Astrocyte (in vitro differentiated cells and primary cell): ENCODE measurements at regions not wholly inside any gene's neighbourhood (a gene's known extent, or its start where the extent isn't known, plus 50 kb on each side); places are given as distances from the start of the nearest gene placed in this dataset.

Experiments used
- DNase-seq: peaks from one replicate; pipeline ENCODE4 v3.0.0-alpha.2; 2010; ENCODE audit warnings: low read depth
- FAIRE-seq: peaks from 2 replicates; lab custom pipeline; 2011; peaks lifted over from hg19 to GRCh38; lab: Jason Lieb, UNC
- H2AFZ ChIP-seq: 2 replicates; pipeline ENCODE4 v1.6.0; 2012; ENCODE audit warnings: low read depth, low read length, inconsistent platforms
- H3K27ac ChIP-seq: 2 replicates; pipeline ENCODE4 v1.5.1; 2011; ENCODE audit warnings: low read depth, low read length, inconsistent platforms
- H3K27me3 ChIP-seq: 2 replicates; pipeline ENCODE4 v1.6.0; 2011; ENCODE audit warnings: low read length, inconsistent platforms; ENCODE audit not compliant: insufficient read depth
- H3K36me3 ChIP-seq: 2 replicates; pipeline ENCODE4 v1.5.1; 2011; ENCODE audit warnings: low read length, inconsistent platforms; ENCODE audit not compliant: insufficient read depth
- H3K4me1 ChIP-seq: 2 replicates; pipeline ENCODE4 v1.5.1; 2011; ENCODE audit warnings: low read length, inconsistent platforms; ENCODE audit not compliant: insufficient read depth
- H3K4me2 ChIP-seq: 2 replicates; pipeline ENCODE4 v1.6.0; 2012; ENCODE audit warnings: low read length, inconsistent platforms
- H3K4me3 ChIP-seq: 2 replicates; pipeline ENCODE4 v1.5.1; 2011; ENCODE audit warnings: low read depth, mild to moderate bottlenecking, low read length, inconsistent platforms; ENCODE audit not compliant: insufficient read depth
- H3K79me2 ChIP-seq: 2 replicates; pipeline ENCODE4 v1.6.0; 2012; ENCODE audit warnings: mild to moderate bottlenecking, low read length, inconsistent platforms; ENCODE audit not compliant: insufficient read depth
- H3K9ac ChIP-seq: 2 replicates; pipeline ENCODE4 v1.6.0; 2012; ENCODE audit warnings: mild to moderate bottlenecking, low read length, inconsistent platforms
- H3K9me3 ChIP-seq: 2 replicates; pipeline ENCODE4 v1.5.1; 2012; ENCODE audit warnings: low read depth, mild to moderate bottlenecking, low read length, inconsistent platforms; ENCODE audit not compliant: insufficient read depth
- H4K20me1 ChIP-seq: 2 replicates; pipeline ENCODE4 v1.6.0; 2012; ENCODE audit warnings: low read length, inconsistent platforms; ENCODE audit not compliant: insufficient read depth
- H3K27ac Mint-ChIP-seq: one replicate; pipeline ENCODE4 v1.8.0; 2021; ENCODE audit warnings: mild to moderate bottlenecking, mixed read lengths; ENCODE audit not compliant: unreplicated experiment
- H3K27me3 Mint-ChIP-seq: one replicate; pipeline ENCODE4 v1.8.0; 2021; ENCODE audit warnings: low read depth, mixed read lengths; ENCODE audit not compliant: unreplicated experiment
- H3K36me3 Mint-ChIP-seq: one replicate; pipeline ENCODE4 v1.8.0; 2021; ENCODE audit warnings: low read depth, mixed read lengths; ENCODE audit not compliant: unreplicated experiment
- H3K4me1 Mint-ChIP-seq: one replicate; pipeline ENCODE4 v1.8.0; 2021; ENCODE audit warnings: low read depth, mixed read lengths; ENCODE audit not compliant: unreplicated experiment
- H3K4me3 Mint-ChIP-seq: one replicate; pipeline ENCODE4 v1.8.0; 2021; ENCODE audit warnings: mild to moderate bottlenecking, moderate library complexity, mixed read lengths; ENCODE audit not compliant: unreplicated experiment
- H3K9me3 Mint-ChIP-seq: one replicate; pipeline ENCODE4 v1.8.0; 2021; ENCODE audit warnings: mild to moderate bottlenecking, mixed read lengths; ENCODE audit not compliant: unreplicated experiment
- EZH2 ChIP-seq: IDR thresholded peaks from 2 replicates; pipeline ENCODE4 v1.6.1; 2012; ENCODE audit warnings: mild to moderate bottlenecking, low read length, inconsistent platforms; ENCODE audit not compliant: insufficient read depth
- TF ChIP-seq, protein P1 (sequence below): IDR thresholded peaks from 2 replicates; pipeline ENCODE4 v1.5.1; 2011; ENCODE audit warnings: low read depth, mild to moderate bottlenecking, inconsistent platforms, low read length, moderate library complexity; ENCODE audit not compliant: insufficient read depth

DNA sequence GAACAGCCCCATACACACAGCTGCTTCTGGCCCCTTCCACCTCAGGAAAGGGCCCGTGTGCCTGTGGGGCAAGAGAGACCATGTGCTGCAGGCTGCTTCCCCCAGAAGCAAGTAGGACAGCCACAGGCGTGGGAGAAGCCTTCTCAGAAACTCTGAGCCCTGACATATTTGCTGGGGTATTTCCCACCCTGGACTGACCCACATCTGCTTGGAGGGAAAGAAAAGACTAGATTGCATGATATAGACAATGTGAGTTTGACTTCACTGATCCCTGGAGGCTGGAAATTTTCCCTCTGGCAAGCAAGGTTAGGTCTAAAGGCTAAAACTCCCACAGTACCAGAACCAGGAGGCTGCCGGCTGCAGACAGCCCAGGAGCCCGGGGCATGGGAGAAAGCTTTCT, 213.3 kb upstream of the SSTR4 start:
- H3K4me1 Mint-ChIP-seq, result no peaks in the 10 kb centered on the region
- H3K27ac ChIP-seq, result no peak overlapping the region
- no peak overlapping the region for H3K27ac Mint-ChIP-seq
- H2AFZ ChIP-seq, result no peak overlapping the region
- no peaks in the 10 kb centered on the region for H3K9me3 ChIP-seq
- H3K27me3 Mint-ChIP-seq, result peaks cover 10% of the 10 kb centered on the region
- H3K9me3 Mint-ChIP-seq, result no peaks in the 10 kb centered on the region
- no peaks in the 10 kb centered on the region for H3K27me3 ChIP-seq
- no peak for DNase-seq
- H3K79me2 ChIP-seq, result no peaks in the 10 kb centered on the region
- no peaks in the 10 kb centered on the region for H3K36me3 Mint-ChIP-seq
- TF ChIP-seq, protein P1, sequence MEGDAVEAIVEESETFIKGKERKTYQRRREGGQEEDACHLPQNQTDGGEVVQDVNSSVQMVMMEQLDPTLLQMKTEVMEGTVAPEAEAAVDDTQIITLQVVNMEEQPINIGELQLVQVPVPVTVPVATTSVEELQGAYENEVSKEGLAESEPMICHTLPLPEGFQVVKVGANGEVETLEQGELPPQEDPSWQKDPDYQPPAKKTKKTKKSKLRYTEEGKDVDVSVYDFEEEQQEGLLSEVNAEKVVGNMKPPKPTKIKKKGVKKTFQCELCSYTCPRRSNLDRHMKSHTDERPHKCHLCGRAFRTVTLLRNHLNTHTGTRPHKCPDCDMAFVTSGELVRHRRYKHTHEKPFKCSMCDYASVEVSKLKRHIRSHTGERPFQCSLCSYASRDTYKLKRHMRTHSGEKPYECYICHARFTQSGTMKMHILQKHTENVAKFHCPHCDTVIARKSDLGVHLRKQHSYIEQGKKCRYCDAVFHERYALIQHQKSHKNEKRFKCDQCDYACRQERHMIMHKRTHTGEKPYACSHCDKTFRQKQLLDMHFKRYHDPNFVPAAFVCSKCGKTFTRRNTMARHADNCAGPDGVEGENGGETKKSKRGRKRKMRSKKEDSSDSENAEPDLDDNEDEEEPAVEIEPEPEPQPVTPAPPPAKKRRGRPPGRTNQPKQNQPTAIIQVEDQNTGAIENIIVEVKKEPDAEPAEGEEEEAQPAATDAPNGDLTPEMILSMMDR, result no peak
- no peaks in the 10 kb centered on the region for H4K20me1 ChIP-seq
- no peak overlapping the region for H3K9ac ChIP-seq
- no peak overlapping the region for H3K4me2 ChIP-seq
- no peak overlapping the region for H3K4me3 ChIP-seq
- FAIRE-seq, result no peak
- no peaks in the 10 kb centered on the region for H3K36me3 ChIP-seq
- H3K4me3 Mint-ChIP-seq, result no peak overlapping the region
- no peaks in the 10 kb centered on the region for H3K4me1 ChIP-seq

GRCh38 chr20:22823119-22823518, 212.0 kb upstream of the SSTR4 start:
- no peak overlapping the region for H3K4me3 ChIP-seq
- H3K4me2 ChIP-seq, result no peak overlapping the region
- no peaks in the 10 kb centered on the region for H3K36me3 Mint-ChIP-seq
- H3K4me3 Mint-ChIP-seq, result no peak overlapping the region
- H3K9me3 Mint-ChIP-seq, result no peaks in the 10 kb centered on the region
- no peaks in the 10 kb centered on the region for H3K4me1 Mint-ChIP-seq
- H3K27ac Mint-ChIP-seq, result no peak overlapping the region
- no peak overlapping the region for H3K27ac ChIP-seq
- no peak overlapping the region for H2AFZ ChIP-seq
- no peaks in the 10 kb centered on the region for H3K79me2 ChIP-seq
- no peaks in the 10 kb centered on the region for H3K36me3 ChIP-seq
- peaks cover 11% of the 10 kb centered on the region for H3K27me3 Mint-ChIP-seq
- H4K20me1 ChIP-seq, result no peaks in the 10 kb centered on the region
- no peaks in the 10 kb centered on the region for H3K27me3 ChIP-seq
- no peak for FAIRE-seq
- DNase-seq, result no peak
- H3K9me3 ChIP-seq, result no peaks in the 10 kb centered on the region
- no peak for TF ChIP-seq EZH2
- TF ChIP-seq, protein P1, result no peak
- H3K9ac ChIP-seq, result no peak overlapping the region
- H3K4me1 ChIP-seq, result no peaks in the 10 kb centered on the region

- no peaks in the 10 kb centered on the region for H3K4me1 Mint-ChIP-seq
- no peak overlapping the region for H3K4me3 Mint-ChIP-seq
- Histone ChIP-seq H3K9ac (no peak overlapping the region), H4K20me1 (no peaks in the 10 kb centered on the region), H3K79me2 (no peaks in the 10 kb centered on the region), H3K9me3 (no peaks in the 10 kb centered on the region), H3K36me3 (no peaks in the 10 kb centered on the region), H3K4me1 (no peaks in the 10 kb centered on the region), H2AFZ (no peak overlapping the region), H3K4me3 (no peak overlapping the region), H3K4me2 (no peak overlapping the region), H3K27me3 (no peaks in the 10 kb centered on the region), H3K27ac (no peak overlapping the region)
- no peaks in the 10 kb centered on the region for H3K36me3 Mint-ChIP-seq
- H3K27ac Mint-ChIP-seq, result no peak overlapping the region
- DNase-seq (no peak), FAIRE-seq (no peak)
- no peak for TF ChIP-seq EZH2
- TF ChIP-seq, protein P1, result no peak
- peaks cover 18% of the 10 kb centered on the region for H3K27me3 Mint-ChIP-seq
- H3K9me3 Mint-ChIP-seq, result no peaks in the 10 kb centered on the region
Measured at GRCh38 chr20:22824077-22824476, 211.0 kb upstream of the SSTR4 start.
